ENCODE measurements at regions not wholly inside any gene's neighbourhood (a gene's known extent, or its start where the extent isn't known, plus 50 kb on each side); places are given as distances from the start of the nearest gene placed in this dataset.

- no peak for TF ChIP-seq CTCF (IDR thresholded peaks at IDR 0.05)
Observed at GRCh38 chr13:50587645-50588373, 255.7 kb downstream of the DLEU7 start.

GRCh38 chr13:50588491-50589130, 254.9 kb downstream of the DLEU7 start:
- no peak for TF ChIP-seq CTCF (IDR thresholded peaks at IDR 0.05)
- Histone ChIP-seq H3K9me3 (no peaks in the 10 kb centered on the region), H3K4me1 (ENCODE audit: control insufficient read depth in 1 of 2, insufficient read depth in 1 of 2, low read depth in 1 of 2, low read length in 1 of 2) (no peaks in the 10 kb centered on the region), H3K27ac (no peak overlapping the region), H3K4me3 (ENCODE audit: low read depth in 1 of 2, low read length in 1 of 2) (no peak overlapping the region), H3K36me3 (no peaks in the 10 kb centered on the region), H3K27me3 (no peaks in the 10 kb centered on the region)

More at GRCh38 chr13:50587645-50588373, 255.7 kb downstream of the DLEU7 start:
- no peaks in the 10 kb centered on the region for H3K4me1 ChIP-seq (ENCODE audit: control insufficient read depth in 1 of 2, insufficient read depth in 1 of 2, low read depth in 1 of 2, low read length in 1 of 2)
- H3K36me3 ChIP-seq = no peaks in the 10 kb centered on the region
- no peaks in the 10 kb centered on the region for H3K9me3 ChIP-seq
- H3K27me3 ChIP-seq = no peaks in the 10 kb centered on the region
- H3K27ac ChIP-seq = no peak overlapping the region
- no peak overlapping the region for H3K4me3 ChIP-seq (ENCODE audit: low read depth in 1 of 2, low read length in 1 of 2)

GRCh38 chr13:50589139-50589538, 254.4 kb downstream of the DLEU7 start:
- H3K4me1 ChIP-seq (ENCODE audit: control insufficient read depth in 1 of 2, insufficient read depth in 1 of 2, low read depth in 1 of 2, low read length in 1 of 2) = no peaks in the 10 kb centered on the region
- H3K27me3 ChIP-seq = no peaks in the 10 kb centered on the region
- H3K27ac ChIP-seq = no peak overlapping the region
- no peak overlapping the region for H3K4me3 ChIP-seq (ENCODE audit: low read depth in 1 of 2, low read length in 1 of 2)
- TF ChIP-seq CTCF (IDR thresholded peaks at IDR 0.05) = no peak
- no peaks in the 10 kb centered on the region for H3K36me3 ChIP-seq
- H3K9me3 ChIP-seq = no peaks in the 10 kb centered on the region

GRCh38 chr13:50589651-50590054, 253.8 kb downstream of the DLEU7 start:
- no peak for TF ChIP-seq CTCF (IDR thresholded peaks at IDR 0.05)
- no peak overlapping the region for H3K4me3 ChIP-seq (ENCODE audit: low read depth in 1 of 2, low read length in 1 of 2)
- no peaks in the 10 kb centered on the region for H3K9me3 ChIP-seq
- H3K36me3 ChIP-seq = no peaks in the 10 kb centered on the region
- no peaks in the 10 kb centered on the region for H3K27me3 ChIP-seq
- no peaks in the 10 kb centered on the region for H3K4me1 ChIP-seq (ENCODE audit: control insufficient read depth in 1 of 2, insufficient read depth in 1 of 2, low read depth in 1 of 2, low read length in 1 of 2)
- no peak overlapping the region for H3K27ac ChIP-seq

- H3K4me3 ChIP-seq (ENCODE audit: low read depth in 1 of 2, low read length in 1 of 2) = no peak overlapping the region
- H3K4me1 ChIP-seq (ENCODE audit: control insufficient read depth in 1 of 2, insufficient read depth in 1 of 2, low read depth in 1 of 2, low read length in 1 of 2) = no peaks in the 10 kb centered on the region
- H3K27ac ChIP-seq = no peak overlapping the region
- H3K9me3 ChIP-seq = no peaks in the 10 kb centered on the region
- H3K27me3 ChIP-seq = no peaks in the 10 kb centered on the region
- no peak for TF ChIP-seq CTCF (IDR thresholded peaks at IDR 0.05)
- no peaks in the 10 kb centered on the region for H3K36me3 ChIP-seq
Observed at GRCh38 chr13:50592412-50593155, 250.9 kb downstream of the DLEU7 start.
